ENCODE measurements at regions not wholly inside any gene's neighbourhood (a gene's known extent, or its start where the extent isn't known, plus 50 kb on each side); places are given as distances from the start of the nearest gene placed in this dataset.

DNA sequence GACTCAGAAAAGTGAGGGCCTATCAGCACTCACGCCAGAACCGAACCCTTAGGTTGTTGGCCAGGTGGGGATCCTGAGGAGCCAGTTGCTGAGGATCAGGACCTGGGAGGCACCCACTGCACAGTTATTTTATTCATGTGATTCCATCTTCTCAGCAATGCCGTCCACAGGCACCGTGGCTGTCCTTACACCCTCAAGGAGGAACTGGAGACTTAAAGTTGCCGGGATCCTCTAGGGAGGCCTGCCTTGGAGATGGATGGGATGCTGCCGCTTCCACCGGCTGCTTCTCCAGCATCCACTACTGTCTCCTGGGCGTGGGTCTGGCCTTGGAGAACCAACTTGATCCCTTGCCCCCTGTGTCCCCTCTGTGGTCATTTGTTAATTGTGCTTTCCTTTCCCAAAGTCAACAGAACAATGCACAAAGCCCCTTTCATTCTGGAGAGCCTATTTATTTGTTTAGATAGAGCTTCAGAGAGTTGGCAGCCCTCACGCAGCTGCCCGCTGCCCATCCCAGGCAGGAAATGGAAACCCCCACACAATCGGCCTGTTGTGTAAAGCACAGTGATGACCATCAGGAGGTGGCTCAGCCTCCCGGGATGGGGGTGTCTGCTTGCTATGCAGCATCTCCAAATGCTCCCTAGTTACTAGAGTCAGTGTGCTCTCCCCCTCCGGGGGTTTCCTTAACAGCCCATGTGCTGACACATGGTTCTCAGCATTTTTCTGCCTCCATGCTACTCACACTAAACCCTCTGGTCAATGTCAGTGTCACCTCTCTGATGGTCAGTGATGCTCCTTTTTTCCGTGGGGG, 52.9 kb upstream of the IGFBP3 start:
- no peak for DNase-seq

DNA sequence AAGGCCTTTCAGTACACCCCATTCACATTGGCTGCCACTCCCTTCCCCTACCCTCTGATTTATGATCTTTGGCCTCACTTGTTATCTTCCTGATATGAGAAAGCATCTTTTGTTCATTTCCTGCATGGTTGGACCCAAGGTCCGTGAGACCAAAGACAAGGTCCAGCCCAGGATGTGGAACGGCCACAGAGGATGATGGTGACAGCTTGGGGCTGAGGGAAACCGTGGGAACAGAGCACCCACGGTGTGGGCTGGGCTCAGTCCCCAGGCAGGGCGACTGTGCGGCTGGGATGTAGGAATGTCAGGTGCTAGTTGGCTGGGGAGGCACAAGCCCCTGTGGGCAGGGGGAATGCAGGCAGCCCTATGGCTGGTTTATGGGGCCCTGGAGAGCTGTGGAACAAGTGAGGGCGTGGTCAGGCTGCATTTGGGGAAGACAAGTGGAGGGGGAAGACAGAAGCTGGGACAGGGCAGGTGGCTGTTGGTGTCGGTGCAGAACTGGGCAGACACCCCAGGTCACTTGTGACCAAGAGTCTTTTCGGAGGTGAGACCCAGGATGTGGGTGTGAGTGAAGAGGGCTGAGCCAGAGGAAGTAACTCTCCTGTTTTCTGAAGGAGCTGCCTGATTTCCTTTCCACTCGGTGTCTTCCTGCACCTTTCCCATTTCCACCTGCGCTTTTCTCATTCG, 51.7 kb upstream of the IGFBP3 start:
- no peak for DNase-seq

DNA sequence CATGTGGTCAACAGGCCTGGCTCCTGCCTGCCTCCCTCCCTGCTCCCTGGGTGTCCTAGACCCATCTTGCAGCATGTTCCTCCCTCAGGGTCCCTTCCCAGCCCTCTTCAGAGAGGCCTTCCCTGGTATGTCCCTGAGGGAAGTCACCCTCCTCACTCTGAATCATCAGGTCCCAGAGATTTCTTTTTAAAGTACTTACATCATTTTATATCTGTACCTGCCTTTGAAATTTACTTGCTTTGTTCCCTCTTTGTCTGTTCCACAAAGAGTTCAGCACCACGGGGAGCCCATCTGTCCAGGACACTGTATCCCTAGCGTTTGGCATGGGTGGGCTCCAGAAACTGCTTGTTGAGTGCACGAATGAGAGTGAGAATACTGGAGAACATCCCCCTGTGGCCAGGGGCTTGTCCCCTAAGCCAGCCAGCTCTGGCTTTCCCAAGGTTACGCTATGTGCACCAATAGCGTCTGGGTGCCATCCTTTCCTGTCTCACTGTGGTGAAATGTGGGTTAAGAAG, 50.6 kb upstream of the IGFBP3 start:
- no peak for DNase-seq

DNA sequence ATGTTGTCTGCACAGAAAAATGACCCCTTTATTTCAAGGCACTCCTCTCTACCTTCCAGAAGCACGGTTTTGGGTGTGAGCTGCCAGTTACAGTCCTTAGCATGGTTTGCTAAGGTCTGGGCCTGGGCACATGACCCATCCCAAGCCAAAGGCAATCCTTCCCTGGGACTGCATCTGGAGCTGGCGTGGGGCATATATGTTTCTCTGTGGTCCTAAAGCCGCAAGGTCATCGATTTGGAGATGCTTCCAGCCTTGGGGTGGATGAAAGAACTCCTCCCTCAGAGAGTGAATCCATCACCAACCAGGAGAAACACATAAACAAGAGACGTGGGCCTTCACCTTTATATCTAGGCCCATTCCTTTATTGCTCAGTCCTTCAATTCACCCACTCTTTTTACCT, 50.1 kb upstream of the IGFBP3 start:
- DNase-seq, result no peak
